ENCODE measurements at regions not wholly inside any gene's neighbourhood (a gene's known extent, or its start where the extent isn't known, plus 50 kb on each side); places are given as distances from the start of the nearest gene placed in this dataset.

- H3K9me3 Mint-ChIP-seq = peaks cover 5% of the 10 kb centered on the region
- H3K4me1 Mint-ChIP-seq = peaks cover 20% of the 10 kb centered on the region
- H3K36me3 Mint-ChIP-seq = no peaks in the 10 kb centered on the region
- ChIA-PET POLR2A (no interaction called here), CTCF (no interaction called here)
- H3K27me3 Mint-ChIP-seq (ENCODE audit: low read depth) = no peaks in the 10 kb centered on the region
- H3K27ac Mint-ChIP-seq = no peak overlapping the region
- no peak for ATAC-seq
- TF ChIP-seq ELF4 (CRISPR knock-in tag; IDR thresholded peaks at IDR 0.05; ENCODE audit: low read depth) (no peak), NFATC4 (CRISPR knock-in tag; IDR thresholded peaks at IDR 0.05) (no peak), PRDM15 (CRISPR knock-in tag; IDR thresholded peaks at IDR 0.05) (no peak), ATF6 (CRISPR knock-in tag; IDR thresholded peaks at IDR 0.05) (no peak), IRF1 (CRISPR knock-in tag; IDR thresholded peaks at IDR 0.05) (no peak), NFE2L1 (CRISPR knock-in tag; IDR thresholded peaks at IDR 0.05) (no peak), ZSCAN18 (CRISPR knock-in tag; IDR thresholded peaks at IDR 0.05) (no peak), ZNF138 (CRISPR knock-in tag; conservative IDR thresholded peaks at IDR 0.05) (no peak), IRF2 (CRISPR knock-in tag; IDR thresholded peaks at IDR 0.05; ENCODE audit: borderline replicate concordance, low read depth) (no peak), FOXJ3 (CRISPR knock-in tag; IDR thresholded peaks at IDR 0.05; ENCODE audit: borderline replicate concordance) (no peak), ZNF532 (CRISPR knock-in tag; IDR thresholded peaks at IDR 0.05; ENCODE audit: borderline replicate concordance) (no peak), MAX (CRISPR knock-in tag; IDR thresholded peaks at IDR 0.05) (no peak), TCF7 (CRISPR knock-in tag; IDR thresholded peaks at IDR 0.05; ENCODE audit: low read depth) (no peak), NR3C1 (CRISPR knock-in tag; conservative IDR thresholded peaks at IDR 0.05; ENCODE audit: low read depth) (no peak), ZNF263 (CRISPR knock-in tag; IDR thresholded peaks at IDR 0.05; ENCODE audit: low read depth) (no peak), ZNF232 (CRISPR knock-in tag; IDR thresholded peaks at IDR 0.05) (no peak)
- no peak for DNase-seq (ENCODE audit: low spot score)
- H3K4me3 Mint-ChIP-seq = no peak overlapping the region
Observed at GRCh38 chr5:6087576-6087975, 290.8 kb downstream of the MED10 start.
